ENCODE measurements at regions not wholly inside any gene's neighbourhood (a gene's known extent, or its start where the extent isn't known, plus 50 kb on each side); places are given as distances from the start of the nearest gene placed in this dataset.

DNA sequence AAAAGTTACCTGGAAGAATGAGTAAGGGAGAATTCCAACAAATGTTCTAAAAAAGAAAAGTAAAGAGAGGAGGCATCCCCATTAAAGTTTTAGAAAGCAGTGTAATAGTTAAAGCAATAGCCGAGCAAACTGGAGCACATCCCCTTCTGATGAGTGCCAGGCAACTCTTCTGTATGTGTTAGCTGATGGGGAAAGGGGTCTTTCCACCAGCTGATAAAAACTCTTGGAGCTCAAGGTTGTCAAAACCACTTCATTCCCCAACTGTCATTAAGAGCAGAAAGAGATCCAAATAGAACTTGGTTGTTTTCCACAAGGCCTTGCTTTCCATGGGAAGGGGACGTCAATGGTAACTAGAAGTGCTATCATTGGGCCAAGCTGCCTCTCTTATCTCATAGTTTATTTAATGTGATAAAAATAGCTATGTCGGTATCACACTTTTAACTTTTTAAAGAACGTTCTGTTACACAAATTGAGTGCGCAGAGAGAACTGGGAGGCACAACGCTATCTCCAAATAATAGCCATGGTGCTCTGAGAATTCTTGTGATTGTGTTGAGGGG lies 116.9 kb downstream of the POLR2M start:
- DNase-seq (ENCODE audit: low read depth, low spot score): no peak

DNA sequence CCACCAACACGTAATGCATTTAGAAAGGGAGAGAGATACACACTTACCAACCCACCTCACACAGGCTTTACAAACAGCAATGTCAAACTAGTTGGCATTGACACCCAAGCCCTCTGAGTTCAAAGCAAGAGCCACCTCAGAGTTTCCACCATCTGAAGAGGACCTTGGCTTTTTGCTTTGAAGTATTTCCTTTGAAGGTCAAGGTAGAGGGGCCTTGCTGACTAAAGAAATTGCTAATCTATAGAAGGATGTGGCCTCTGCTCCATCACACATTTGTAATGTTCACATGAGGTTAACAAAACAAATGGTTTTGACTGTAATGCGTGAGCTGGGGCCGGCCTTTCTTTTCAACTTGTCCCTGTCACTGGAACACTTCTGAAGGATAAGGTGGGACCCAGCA lies 117.7 kb downstream of the POLR2M start:
- DNase-seq (ENCODE audit: low read depth, low spot score): no peak

DNA sequence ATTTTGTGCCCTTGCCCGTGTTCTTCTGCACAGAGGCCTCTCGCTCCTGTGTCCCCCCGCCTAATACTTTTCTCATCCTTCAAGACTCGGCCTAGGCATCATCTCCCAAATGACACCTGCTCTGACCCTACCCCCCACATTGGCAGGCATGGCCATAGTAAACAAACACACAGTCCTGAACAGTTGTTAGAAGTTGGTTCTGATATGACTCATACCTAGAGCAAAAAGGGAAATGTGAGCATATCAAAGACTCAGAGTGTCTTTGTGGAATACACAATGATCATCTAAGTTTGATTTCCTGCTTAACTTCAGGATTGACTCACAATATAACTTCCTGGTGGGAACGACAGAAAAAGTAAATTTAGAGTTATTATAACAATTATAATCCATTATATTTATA lies 120.5 kb downstream of the POLR2M start:
- DNase-seq (ENCODE audit: low read depth, low spot score): no peak

DNA sequence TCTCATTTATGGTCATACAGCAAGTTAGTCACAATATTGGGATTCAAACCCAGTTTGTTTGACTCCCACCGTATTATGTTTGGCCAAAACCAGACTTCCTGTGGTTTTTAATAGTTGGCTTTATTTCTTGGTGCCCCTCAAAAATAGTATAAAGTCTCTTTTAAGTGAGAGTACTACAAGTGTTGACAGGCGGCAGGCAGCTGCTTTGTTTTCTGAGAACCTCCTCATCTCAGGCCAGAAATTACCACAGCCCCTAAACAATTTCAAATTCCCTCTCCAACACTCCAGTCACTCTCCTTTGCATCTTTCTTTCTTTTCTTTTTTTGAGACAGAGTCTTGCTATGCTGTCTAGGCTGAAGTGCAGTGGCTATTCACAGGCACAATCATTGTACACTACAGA lies 121.5 kb downstream of the POLR2M start:
- no peak for DNase-seq (ENCODE audit: low read depth, low spot score)

DNA sequence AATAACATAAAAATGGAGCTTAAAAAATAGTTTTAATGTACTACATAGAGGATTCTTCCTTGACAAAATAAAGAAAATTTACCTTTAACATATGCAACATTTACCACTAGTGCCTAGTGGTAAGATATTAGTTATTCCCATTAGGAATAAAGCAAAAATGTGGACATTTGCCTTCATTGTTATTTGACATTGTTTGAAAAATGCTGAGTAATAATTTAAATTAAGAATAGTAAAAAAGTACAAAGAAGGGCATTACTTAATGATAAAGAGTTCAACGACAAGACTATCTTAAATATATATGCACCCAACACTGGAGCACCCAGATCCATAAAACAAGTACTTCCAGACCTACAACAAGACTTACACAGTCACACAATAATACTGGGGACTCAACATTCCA lies 125.7 kb downstream of the POLR2M start:
- DNase-seq (ENCODE audit: low read depth, low spot score): no peak

DNA sequence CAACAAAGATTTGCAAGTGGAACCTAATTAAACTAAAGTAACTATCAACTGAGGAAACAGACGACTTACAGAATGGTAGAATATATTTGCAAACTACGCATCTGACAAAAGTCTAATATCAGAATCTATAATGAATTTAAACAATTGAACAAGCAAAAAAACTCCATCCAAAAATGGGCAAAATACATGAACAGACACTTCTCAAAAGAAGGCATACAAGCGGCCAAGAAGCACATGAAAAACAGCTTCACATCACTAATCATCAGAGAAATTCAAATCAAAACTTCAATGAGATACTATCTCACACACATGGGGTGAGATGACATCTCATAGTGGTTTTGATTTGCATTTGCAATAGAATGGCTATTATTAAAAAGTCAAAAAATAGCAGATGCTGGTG lies 128.6 kb downstream of the POLR2M start:
- DNase-seq (ENCODE audit: low read depth, low spot score): no peak

DNA sequence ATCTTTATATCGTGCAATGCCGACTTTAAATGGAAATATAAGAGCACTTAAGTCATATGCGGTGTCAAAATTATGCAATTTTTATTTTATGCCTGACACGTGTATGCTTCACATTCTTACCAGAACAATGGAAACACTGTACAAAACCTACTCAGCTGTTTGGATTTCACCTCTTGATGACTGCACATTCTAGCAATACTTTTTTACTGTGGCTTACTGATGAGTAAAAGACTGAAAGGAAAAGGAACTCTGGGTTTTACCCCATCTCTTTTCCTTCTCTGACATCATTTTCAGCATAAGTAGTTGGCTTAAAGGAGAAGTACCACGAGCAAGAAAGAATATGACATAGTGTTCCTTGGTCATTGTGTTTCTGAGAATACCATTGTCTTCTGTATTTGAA lies 142.8 kb downstream of the POLR2M start:
- DNase-seq (ENCODE audit: low read depth, low spot score): no peak

DNA sequence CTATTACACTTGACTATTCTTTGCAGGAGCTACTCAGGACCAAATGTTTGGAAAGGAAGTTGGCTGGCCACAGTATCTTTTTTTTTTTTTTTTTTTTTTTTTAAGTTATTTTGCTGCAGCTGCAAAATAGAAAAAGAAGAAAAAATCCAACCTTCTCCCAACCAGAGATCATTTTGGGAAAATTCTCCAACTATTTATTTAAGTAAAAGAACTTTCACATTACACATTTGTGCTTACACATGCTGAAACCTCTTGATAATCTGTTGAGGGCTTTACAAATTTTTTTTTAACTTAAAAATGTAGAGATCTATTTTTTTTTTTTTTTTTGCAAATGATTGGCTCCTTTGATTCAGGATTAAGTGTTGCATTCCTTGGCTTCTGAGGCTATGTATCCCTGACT lies 148.0 kb downstream of the POLR2M start:
- DNase-seq (ENCODE audit: low read depth, low spot score): no peak

DNA sequence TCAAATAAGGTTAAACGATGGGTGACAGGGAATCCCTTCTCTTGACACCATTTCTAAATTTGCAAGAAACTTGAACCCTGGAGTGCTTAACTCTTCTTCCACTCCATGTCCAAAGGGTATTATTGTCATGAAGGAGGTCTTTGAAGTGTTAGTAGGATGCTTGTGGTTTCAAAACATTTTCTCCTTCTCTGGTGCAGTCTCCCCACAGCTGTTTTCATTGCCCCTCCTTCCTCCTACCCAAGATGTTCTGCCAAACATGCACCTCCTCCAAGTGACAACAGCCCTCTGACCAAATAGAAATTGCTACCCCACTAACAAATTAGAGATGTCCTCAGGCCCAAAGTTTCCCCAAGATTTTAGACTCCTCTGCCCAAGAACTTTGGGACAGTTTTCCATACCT lies 151.4 kb downstream of the POLR2M start:
- no peak for DNase-seq (ENCODE audit: low read depth, low spot score)

DNA sequence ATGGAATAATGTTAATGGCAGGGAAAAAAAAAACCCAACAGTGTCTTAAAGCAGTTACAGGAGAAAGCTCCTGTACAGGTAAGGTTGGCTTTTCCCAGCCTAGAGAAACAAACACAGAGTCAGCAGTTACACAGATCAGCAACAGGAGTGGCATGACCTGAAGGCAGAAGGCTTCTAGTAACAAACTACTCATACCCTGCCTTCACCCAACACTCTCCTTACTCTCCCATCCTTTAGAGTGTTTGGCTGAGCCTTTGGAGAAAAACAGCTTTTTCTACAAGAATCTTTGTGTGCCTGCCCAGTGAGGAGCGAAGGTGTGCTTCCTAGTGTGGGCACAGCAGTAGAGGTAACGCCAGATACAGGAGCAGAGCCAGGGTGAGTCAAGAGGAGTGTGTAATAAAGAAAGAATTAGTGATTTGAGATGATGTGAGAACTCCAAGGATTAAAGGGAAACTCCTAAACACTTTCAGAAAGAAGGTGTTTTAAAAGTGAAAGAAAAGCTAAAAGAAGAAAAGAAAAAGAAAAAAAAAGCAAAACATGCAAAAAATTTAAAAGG lies 152.7 kb downstream of the POLR2M start:
- no peak for DNase-seq (ENCODE audit: low read depth, low spot score)

DNA sequence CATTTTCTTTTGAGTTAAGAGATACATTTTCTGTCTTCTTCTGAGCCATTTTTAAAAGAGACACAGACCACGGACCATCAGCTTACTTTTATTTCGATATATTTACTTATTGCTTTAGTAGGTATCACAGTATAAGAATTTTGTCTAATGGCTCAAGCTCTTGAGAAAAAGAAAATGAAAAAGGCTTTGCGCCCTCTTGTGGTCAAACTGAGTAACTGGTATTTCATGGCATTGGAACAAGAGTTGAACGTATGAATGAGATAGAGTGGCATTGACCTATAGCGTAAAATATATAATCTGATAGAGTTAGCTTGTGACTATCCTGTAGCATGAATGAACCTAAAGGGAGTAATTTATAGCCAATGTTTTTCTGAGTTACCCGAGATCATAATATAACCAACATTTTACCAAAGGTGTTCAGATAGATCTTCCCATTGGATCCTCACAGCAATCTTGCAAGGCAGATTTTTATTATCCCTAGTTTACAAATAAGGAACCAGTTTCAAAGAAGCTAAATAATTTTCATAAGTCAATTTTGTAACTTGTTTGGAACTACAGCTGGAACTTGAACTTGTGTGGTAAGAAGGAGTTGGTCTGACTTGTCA lies 154.6 kb downstream of the POLR2M start:
- DNase-seq (ENCODE audit: low read depth, low spot score): peak; percentile 26

DNA sequence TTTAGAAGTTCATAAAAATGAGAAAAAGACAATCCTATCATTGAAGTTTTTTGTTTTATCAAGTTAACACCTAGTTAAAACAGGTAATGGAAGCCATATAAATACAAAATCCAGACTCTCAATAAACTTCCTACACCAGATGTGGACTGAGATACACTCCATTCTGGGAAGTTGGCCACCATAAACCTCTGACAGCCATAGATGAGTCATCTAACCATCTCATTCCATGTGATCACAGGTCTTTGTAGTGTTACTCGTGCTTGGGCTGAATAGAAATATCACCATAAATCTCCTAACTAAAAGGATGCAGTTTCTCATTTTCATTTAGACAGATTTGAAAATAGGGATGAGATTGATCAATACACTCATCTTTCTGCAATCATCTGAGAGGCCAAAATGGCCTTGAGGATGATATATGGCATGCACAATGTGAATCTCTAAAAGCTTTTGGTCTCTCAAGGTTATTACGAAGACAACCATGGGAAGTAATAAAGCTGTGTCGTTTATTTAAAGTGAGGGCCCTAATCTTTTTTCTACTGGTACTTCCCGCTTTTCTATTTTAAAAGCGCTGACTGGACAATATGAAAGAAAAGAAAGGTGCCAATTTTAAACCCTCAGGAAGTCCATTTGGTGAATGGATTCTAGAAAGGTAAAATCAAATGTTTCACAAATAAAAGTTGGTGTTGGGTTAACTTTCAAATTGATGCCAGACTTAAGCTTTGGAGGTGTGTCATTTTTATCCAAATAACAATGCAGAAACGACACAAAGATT lies 155.5 kb downstream of the POLR2M start:
- peak; percentile 25 for DNase-seq (ENCODE audit: low read depth, low spot score)

DNA sequence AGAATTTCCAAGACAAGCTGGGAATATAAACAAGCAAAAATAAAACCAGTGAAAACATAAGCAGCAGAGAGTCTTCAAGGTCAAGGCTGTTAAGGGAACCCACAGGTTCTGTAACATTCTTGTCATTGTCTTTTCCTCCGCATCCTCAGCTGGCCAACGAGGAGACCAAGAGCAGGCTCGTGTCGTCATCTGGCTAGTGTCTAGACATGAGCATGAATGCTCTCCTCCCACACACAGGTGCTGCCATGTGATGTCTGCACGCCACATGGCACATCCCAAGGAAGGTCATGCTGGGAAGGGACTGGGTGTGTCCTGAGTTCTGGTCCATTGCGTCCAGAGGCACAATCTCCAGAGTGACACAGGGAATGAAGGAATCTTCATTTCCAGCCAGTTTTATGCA lies 156.2 kb downstream of the POLR2M start:
- DNase-seq (ENCODE audit: low read depth, low spot score): no peak

DNA sequence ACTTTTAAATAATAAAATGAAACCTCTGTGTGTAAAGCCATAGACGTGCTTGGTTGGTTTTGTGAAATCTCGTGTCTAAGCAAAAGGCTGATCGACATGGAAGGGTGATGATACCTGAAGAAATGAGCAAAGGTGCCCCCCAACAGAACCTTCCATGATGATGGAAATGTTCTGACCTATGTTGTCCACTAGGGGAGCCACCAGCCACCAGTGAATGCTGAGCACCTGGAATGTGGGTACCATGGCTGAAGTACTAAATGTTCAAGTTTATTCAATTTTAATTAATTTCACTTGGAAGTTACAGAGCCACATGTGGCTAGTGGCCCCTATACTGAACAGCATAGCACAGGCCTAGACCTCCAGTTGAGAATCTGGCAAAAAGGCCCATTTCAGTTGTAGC lies 158.8 kb downstream of the POLR2M start:
- no peak for DNase-seq (ENCODE audit: low read depth, low spot score)

DNA sequence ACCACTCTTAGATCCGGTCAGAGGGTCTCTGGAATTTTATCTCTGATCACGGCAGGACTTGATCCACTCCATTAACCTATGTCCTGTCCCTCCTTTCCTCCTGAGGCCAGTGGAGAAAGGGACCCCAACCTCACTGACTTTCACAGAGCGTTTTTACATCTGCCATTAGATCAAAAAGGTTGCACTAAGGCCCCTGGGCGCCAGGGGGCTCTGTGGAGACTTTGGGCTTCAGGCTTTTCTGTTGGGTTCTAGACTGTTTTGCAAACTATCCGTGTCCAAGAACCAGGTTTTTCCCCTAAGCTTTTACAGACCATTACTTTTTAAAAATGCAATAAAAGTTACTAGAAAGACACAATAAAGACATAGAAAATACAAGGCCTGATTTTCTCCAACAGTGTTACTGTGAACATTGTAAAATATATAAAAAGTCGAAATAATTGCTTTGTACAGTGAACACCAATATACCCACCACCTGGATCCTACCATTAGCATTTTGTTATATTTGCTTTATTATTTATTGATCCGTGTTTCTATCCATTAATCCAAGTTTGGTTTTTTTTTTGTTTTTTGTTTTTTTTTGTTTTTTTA lies 159.7 kb downstream of the POLR2M start:
- DNase-seq (ENCODE audit: low read depth, low spot score): no peak

DNA sequence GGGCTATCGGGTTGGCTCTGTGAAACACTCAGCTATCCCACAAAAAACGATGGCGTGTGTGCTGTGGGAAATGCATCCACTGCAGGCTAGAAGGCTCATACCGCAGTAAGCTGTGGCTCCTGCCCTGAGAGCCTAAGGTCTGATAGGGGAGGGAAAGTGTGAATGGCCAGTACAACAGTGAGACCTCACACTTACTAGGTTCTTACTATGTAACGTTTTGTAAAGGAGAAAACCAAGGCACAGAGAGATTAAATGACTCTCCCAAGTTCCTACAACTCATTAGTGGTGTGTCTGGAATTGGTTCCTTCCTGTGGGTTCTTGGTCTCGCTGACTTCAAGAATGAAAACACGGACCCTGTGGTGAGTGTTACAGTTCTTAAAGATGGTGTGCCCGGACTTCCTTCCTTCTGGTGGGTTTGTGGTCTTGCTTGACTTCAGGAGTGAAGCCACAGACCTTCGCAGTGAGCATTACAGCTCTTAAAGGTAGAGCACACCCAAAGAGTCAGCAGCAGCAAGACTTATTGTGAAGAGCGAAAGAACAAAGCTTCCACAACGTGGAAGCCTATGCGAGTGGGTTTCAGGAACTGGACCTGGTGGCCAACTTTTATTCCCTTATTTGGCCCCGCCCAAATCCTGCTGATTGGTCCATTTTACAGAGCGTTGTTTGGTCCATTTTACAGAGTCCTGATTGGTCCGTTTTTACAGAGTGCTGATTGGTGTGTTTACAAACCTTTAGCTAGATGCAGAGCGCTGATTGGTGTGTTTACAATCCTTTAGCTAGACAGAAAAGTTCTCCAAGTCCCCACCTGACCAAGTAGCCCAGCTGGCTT lies 161.7 kb downstream of the POLR2M start:
- DNase-seq (ENCODE audit: low read depth, low spot score): no peak

DNA sequence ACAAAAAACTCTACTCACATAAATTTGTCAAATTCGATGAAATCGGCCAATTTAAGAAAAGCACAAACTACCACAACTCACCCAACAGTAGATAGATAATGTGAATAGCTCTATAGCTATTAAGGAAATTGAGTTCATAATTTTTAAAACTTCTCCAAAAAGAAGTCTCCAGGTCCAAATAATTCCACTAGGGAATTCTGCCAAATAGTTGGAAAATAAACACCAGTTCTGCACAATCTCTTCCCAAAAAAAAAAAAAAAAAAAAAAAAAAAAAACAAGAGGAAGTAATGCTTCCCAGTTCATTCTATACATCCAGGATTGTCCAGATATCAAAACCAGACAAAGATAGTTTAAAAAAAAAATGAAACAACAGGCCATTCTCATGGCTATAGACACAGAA lies 164.2 kb downstream of the POLR2M start:
- no peak for DNase-seq (ENCODE audit: low read depth, low spot score)

DNA sequence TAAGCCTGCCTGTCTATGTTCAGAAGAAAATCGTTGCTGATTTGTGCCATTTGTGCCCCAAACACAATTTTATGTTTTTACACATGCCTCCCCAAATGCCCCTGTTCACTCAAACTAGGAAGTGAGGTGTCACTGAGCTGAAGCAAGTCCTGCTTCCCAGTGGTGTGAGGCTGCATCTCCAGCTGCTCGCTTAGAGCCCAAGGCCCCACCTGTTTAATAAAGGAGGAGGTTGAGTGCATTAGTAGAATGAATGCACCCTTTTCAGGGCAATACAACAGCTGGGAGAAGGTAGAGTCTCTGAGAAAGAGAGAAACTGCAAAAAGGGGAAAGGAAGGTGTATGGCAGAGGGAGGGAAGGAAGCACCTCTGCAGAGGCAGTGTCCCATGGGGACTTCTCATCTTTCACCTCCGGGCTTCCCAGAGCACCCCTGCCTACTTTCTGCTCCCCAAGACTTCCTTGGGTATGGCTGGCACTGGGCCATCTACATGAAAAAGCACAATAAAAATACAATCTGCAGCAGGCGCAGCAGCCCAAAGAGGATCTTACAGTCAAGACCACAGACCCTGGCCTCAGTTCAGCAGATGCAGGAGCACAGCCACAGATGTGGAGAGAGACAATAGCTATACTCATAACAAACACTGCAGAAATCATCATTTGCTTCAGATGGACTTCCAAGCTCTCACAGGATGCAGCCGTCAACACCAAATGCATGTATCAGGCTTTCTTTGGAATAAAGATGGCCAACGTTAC lies 165.9 kb downstream of the POLR2M start:
- DNase-seq (ENCODE audit: low read depth, low spot score): no peak

DNA sequence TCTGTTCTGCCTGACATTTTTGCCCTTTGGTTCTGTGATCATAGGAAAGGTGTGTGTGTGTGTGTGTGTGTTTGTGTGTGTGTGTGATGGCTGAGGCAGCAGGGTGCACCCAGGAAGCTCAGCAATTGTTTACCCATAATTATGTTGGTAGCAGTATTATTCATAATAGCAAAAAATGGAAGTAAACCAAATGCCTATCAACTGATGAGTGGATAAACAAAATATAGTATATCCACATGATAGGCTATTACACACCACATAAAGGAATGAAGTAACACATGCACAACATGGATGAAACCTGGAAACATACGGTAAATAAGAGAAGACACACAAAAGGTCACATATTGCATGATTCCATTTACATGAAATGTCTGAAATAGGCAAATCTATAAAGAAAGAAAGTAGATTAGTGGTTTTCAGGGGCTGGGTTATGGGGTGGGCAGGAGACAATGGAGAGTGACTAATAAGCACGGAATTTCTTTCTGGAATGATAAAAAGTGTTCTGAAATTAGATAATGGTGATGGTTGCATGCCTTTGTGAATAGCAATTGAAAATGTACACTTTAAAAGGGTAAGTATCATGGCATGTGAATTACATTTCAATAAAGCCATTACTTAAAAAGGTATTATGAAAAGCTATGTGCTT lies 167.2 kb downstream of the POLR2M start:
- DNase-seq (ENCODE audit: low read depth, low spot score): no peak

DNA sequence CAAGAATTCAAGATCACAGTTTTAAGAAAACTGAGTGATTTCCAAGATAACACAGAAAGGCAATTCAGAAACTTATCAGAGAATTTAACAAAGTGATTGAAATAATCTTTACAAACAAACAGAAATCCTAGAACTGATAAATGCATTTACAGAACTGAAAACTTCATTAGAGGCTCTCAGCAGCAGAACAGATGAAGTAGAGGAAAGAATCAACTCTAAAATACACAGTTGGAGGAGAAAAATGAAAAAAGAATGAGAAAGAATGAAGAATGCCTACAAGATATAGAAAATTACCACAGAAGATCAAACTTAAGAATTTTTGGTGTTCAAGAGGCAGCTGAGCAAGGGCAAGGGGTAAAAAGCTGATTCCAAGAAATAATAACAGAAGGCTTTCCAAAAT lies 168.8 kb downstream of the POLR2M start:
- no peak for DNase-seq (ENCODE audit: low read depth, low spot score)

DNA sequence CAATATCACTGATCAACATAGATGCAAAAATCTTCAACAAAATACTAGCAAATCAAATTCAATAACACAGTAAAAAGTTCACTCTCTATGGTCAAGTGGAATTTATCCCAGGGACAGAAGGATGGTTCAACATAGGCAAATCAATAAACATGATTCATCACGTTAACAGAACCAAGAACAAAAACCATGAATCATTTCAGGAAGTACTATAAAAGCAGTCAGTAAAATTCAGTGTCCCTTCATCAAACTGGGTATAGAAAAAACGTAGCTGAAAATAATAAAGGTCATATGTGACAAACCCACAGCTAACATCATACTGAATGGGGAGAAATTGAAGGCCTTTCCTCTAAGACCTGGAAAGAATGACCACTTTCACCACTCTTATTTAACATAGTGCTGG lies 172.1 kb downstream of the POLR2M start:
- DNase-seq (ENCODE audit: low read depth, low spot score): no peak
